Right ventricle myocardium inferior (tissue), 1 donor: ENCODE measurements at regions not wholly inside any gene's neighbourhood (a gene's known extent, or its start where the extent isn't known, plus 50 kb on each side); places are given as distances from the start of the nearest gene placed in this dataset.

Source experiments
- ATAC-seq: fragments of 200-7000 bp; cut with Tn5 transposase; one replicate; pipeline ENCODE4 v1.9.1; 2020; ENCODE audit warnings: mild to moderate bottlenecking, moderate library complexity
- DNase-seq: peaks from one replicate; pipeline ENCODE4 v3.0.0; 2021; ENCODE audit errors: missing footprints
- intact Hi-C: fragments of 100-400 bp; cut with DNase I; formaldehyde crosslinking; loops from one replicate; pipeline ENCODE4 v1.11.0; 2022
- donor health status: DM: no; HTN: yes; CAD: no; lungs with severe emphysema.

- DNase-seq = no peak
- no peak for ATAC-seq
- intact Hi-C loops = no loop called here
Observed at GRCh38 chr2:200219309-200220113, 87.0 kb upstream of the SPATS2L start.

- ATAC-seq (no peak), DNase-seq (no peak)
- intact Hi-C loops = no loop called here
Observed at GRCh38 chr2:200220251-200220650, 86.2 kb upstream of the SPATS2L start.

- DNase-seq = no peak
- intact Hi-C loops = no loop called here
- ATAC-seq = no peak
Observed at GRCh38 chr2:200221055-200221955, 85.2 kb upstream of the SPATS2L start.

DNA sequence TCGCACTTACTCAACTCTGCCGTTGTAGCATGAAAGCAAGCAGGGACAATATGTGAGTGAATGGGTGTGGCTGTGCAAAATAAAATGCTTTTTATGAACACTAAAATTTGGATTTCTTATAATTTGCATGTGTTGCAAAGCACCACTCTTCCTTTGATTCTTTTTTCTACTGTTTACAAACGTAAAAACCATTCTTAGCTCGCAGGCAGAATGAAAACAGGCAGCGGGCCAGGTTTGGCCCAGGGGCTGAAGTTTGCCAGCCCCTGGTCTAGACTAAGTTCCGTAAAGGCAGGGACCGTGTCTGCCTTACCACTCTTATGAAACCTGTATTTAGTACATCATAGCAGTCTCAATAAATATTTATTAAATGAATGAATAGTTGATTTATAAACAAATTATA, 83.7 kb upstream of the SPATS2L start:
- DNase-seq (no peak), ATAC-seq (no peak)
- intact Hi-C loops = no loop called here

DNA sequence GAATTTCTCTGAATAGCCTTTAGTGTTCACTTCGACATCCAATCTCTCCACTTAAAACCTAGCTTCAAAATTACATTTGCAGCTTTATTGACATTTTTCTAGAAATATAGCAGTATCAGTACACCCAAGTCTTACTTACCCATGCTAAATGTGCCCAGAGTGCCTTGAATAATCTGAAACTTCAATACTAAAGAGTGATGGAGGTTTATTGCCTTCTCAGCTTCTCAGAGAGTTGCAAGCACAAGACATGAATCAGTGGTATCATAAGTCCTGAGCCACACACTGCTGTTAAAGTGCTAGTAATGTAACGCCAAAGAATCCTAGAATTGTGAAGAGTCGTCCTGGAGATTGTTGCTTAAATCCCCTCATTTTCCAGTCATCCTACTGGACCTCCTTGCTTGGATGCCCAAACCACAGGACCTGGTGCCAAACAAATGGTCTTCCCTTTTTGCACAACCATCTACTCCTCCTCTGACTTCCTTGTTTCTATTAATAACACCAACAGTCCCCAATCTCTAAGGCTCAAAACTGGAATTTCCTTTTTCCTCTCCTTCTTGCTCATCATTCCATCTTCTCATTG, 83.2 kb upstream of the SPATS2L start:
- intact Hi-C loops = no loop called here
- DNase-seq = no peak
- no peak for ATAC-seq

GRCh38 chr2:200225951-200226350, 80.5 kb upstream of the SPATS2L start:
- no peak for DNase-seq
- ATAC-seq = peak; percentile 58
- intact Hi-C loops = loop anchor here (5.0 kb wide), 1 partner anchor 81 kb away; the partner anchor contains the start of gene SPATS2L

GRCh38 chr2:200226451-200227426, 79.8 kb upstream of the SPATS2L start:
- ATAC-seq (peak; percentile 88), DNase-seq (peak; percentile 76)
- intact Hi-C loops = loop anchor here (5.0 kb wide), 1 partner anchor 81 kb away; the partner anchor contains the start of gene SPATS2L

DNA sequence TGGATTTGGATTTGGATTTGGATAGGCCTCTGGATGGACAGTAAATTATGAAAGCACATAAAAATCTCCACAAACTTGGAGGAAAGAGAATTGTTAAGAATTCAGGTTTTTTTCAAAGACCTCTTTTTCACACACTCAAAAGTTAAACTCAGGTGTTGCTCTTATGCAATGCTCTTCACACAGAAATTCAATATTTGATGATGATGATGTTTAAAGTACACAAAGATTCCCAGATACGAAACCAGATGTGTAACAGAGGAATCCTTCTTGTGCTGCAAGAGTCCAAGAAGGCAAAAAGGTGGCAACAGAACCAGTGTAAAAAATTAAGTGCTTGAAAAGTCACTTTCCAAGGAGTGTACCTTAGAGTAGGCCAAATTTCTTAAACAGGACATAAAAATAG, 75.8 kb upstream of the SPATS2L start:
- ATAC-seq = no peak
- no peak for DNase-seq
- intact Hi-C loops = no loop called here

DNA sequence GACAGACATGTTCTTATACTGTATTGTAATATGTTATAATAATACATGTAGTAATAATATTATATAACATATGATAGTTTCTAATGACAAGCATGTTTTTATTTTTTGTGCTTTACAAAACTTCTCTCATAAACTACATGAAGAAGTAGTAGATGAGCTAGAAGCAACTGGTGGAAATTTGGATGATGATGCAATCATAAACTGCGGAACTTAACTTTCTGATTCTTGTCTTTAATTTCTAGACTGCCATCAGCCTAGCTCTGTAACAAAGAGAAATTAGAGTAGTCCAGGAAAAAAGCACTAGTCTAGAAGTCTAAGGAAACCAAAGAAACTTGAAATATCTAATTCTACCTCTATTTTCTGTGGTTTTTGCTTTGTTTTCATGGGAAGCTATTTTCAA, 71.0 kb upstream of the SPATS2L start:
- DNase-seq = no peak
- intact Hi-C loops = no loop called here
- ATAC-seq = no peak

- intact Hi-C loops = no loop called here
- ATAC-seq = no peak
- DNase-seq = no peak
Observed at GRCh38 chr2:200239216-200239615, 67.3 kb upstream of the SPATS2L start.

DNA sequence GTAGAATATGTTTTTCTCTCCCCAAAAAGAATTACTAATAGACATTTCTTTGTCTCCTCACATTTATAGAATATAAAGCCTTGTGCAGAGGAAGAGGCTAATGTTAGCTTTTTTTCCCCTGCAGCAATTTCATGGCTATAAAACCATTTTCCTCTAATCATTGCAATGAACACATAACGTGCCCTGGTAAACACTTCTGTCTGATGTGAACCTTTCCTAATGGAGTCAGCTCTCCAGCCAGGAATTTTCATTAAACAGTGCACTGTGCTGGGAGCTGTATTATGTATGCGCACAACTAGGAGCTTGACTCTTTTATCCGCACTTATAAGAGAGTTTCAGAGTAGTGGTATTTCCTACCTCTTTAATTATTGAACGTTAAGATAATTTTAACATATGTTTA, 63.9 kb upstream of the SPATS2L start:
- ATAC-seq (no peak), DNase-seq (no peak)
- intact Hi-C loops = no loop called here

GRCh38 chr2:200243441-200243840, 63.1 kb upstream of the SPATS2L start:
- DNase-seq (no peak), ATAC-seq (no peak)

DNA sequence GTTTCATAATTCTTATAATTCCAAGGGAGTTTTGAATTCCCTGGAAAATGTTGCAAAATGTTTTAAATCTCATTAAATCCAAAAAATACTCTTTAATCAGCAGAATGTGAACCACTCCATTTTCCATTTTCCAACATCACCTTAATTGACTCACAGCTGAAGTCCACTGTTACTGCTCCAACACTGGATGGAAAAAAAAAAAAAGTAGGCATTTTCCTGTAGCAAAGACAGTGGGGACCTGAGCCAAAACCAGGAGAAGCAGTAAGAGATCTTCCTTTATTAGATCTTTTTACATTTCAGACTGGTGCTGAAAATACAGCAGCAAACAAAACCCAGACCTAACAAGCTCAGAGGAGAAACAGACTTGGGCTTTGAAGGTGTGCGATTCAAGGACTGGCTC, 62.4 kb upstream of the SPATS2L start:
- DNase-seq = no peak
- ATAC-seq = no peak
- intact Hi-C loops = no loop called here

More at GRCh38 chr2:200243441-200243840, 63.1 kb upstream of the SPATS2L start:
- intact Hi-C loops = no loop called here

DNA sequence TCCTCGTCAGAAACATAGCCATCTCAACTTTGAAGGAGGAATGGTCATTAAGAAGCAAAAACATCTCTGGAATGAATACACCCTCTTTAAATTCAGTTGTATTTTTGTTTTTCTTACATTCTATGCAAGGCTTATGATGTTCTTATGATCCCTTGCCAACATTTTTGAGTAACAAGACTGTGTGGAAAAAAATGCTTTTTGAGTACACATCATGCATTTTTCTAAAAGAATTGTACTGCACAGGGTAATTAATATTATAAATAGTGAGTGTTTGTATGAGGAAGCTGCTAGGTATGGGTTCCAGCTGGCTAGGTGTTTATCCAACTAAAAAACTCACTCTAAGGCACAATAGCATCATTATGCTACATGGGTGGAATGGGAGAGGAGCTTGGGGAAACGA, 59.0 kb upstream of the SPATS2L start:
- intact Hi-C loops = no loop called here
- ATAC-seq (no peak), DNase-seq (no peak)

DNA sequence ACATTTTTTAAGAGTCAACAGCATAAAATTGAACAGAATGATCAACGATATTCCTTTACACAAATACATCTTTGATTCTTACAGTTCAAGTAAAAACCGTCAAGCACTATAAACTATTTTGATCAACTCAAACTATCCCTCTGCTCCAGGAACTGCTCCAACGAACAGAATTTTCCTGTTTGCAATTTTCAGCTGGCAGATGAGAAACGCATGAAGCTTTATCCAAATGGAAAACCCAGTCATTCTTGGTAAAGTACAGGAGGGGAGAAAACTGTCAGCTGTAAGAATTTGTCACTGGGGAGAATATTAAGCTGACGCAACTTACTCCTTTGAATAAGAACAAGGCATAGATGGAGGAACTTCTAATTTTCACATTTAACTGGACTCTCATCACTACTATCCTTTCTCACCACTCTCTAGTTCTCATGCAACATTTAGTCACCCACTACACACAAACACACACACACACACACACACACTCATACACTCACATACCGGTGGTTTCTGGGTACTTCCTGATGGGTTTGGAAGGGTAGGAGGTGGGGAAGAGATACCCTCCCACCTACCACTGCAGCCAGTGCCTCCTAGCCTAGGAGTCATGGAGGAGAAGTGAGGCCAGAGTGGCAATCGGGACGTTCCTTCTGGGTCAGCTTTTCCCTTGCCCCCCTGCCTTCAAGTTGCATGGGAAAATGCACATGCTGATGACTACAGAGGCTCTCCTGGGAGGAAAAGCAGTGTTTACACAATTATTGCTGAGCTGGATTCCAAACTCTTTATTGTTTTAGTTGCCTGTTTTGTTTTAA, 54.0 kb upstream of the SPATS2L start:
- intact Hi-C loops = no loop called here
- ATAC-seq (peak; percentile 46), DNase-seq (no peak)

- ATAC-seq = peak; percentile 47
- DNase-seq = no peak
- intact Hi-C loops = no loop called here
Observed at GRCh38 chr2:200253639-200254038, 52.9 kb upstream of the SPATS2L start.

- ATAC-seq (no peak), DNase-seq (no peak)
- intact Hi-C loops = no loop called here
Observed at GRCh38 chr2:200254773-200255172, 51.7 kb upstream of the SPATS2L start.

- ATAC-seq (no peak), DNase-seq (no peak)
- intact Hi-C loops = no loop called here
Observed at GRCh38 chr2:200255549-200255948, 50.9 kb upstream of the SPATS2L start.
